Stimulated activated CD8-positive, alpha-beta memory T cell treated with anti-CD3 and anti-CD28 coated beads, Interleukin-4, amount 100 ng/mL, for 1 hour (primary cell): ENCODE measurements at regions not wholly inside any gene's neighbourhood (a gene's known extent, or its start where the extent isn't known, plus 50 kb on each side); places are given as distances from the start of the nearest gene placed in this dataset.
"Not testable (repeated sequence)": the region's sequence is repeated elsewhere in the genome, so short reads cannot be mapped to it uniquely, and the experiment has no call there.

Source experiments
- DNase-seq, 2 donors: peaks; one replicate each; pipeline ENCODE4 v3.0.0-alpha.2; 2020; ENCODE audit warnings: low read depth in 2 of 2, low spot score in 1 of 2

- no peak for DNase-seq
Measured at GRCh38 chr3:175988401-175988800, 1129.3 kb downstream of the NAALADL2 start.

GRCh38 chr3:175985781-175986180, 1126.6 kb downstream of the NAALADL2 start:
- DNase-seq: no peak

- no peak for DNase-seq
Measured at GRCh38 chr3:175983379-175983778, 1124.2 kb downstream of the NAALADL2 start.

- DNase-seq: no peak
Measured at GRCh38 chr3:175980486-175981090, 1121.5 kb downstream of the NAALADL2 start.

GRCh38 chr3:175977968-175978752, 1119.0 kb downstream of the NAALADL2 start:
- DNase-seq: no peak

GRCh38 chr3:175969456-175969855, 1110.3 kb downstream of the NAALADL2 start:
- DNase-seq: no peak

GRCh38 chr3:175965036-175965435, 1105.9 kb downstream of the NAALADL2 start:
- DNase-seq: no peak

- no peak for DNase-seq
Measured at GRCh38 chr3:175957427-175957826, 1098.3 kb downstream of the NAALADL2 start.

GRCh38 chr3:175956964-175957363, 1097.8 kb downstream of the NAALADL2 start:
- no peak for DNase-seq

GRCh38 chr3:175951047-175951694, 1092.0 kb downstream of the NAALADL2 start:
- no peak for DNase-seq

- no peak for DNase-seq
Measured at GRCh38 chr3:175948041-175948440, 1088.9 kb downstream of the NAALADL2 start.

GRCh38 chr3:175941352-175941751, 1082.2 kb downstream of the NAALADL2 start:
- no peak for DNase-seq

GRCh38 chr3:175940881-175941280, 1081.7 kb downstream of the NAALADL2 start:
- DNase-seq: no peak

GRCh38 chr3:175940243-175940642, 1081.1 kb downstream of the NAALADL2 start:
- DNase-seq: no peak

- DNase-seq: not testable (repeated sequence)
Measured at GRCh38 chr3:175937367-175937766, 1078.2 kb downstream of the NAALADL2 start.

GRCh38 chr3:175932586-175932985, 1073.5 kb downstream of the NAALADL2 start:
- no peak for DNase-seq

GRCh38 chr3:175919133-175919532, 1060.0 kb downstream of the NAALADL2 start:
- DNase-seq: no peak

GRCh38 chr3:175916191-175916934, 1057.2 kb downstream of the NAALADL2 start:
- no peak for DNase-seq

GRCh38 chr3:175914785-175915184, 1055.7 kb downstream of the NAALADL2 start:
- no peak for DNase-seq

- no peak for DNase-seq
Measured at GRCh38 chr3:175913286-175913685, 1054.2 kb downstream of the NAALADL2 start.

GRCh38 chr3:175911937-175912336, 1052.8 kb downstream of the NAALADL2 start:
- DNase-seq: no peak
